GM10266 (cell line): ENCODE measurements at regions not wholly inside any gene's neighbourhood (a gene's known extent, or its start where the extent isn't known, plus 50 kb on each side); places are given as distances from the start of the nearest gene placed in this dataset.
"Not testable (repeated sequence)": the region's sequence is repeated elsewhere in the genome, so short reads cannot be mapped to it uniquely, and the experiment has no call there.

ENCODE experiments used
- DNase-seq: peaks from one replicate; pipeline ENCODE4 v3.0.0; 2012; ENCODE audit errors: extremely low spot score
- TF ChIP-seq, protein P1 (sequence below): IDR thresholded peaks from 2 replicates; pipeline ENCODE4 v1.5.1; 2012; ENCODE audit warnings: mild to moderate bottlenecking, low read depth; ENCODE audit not compliant: control insufficient read depth, insufficient read depth; ENCODE audit errors: missing control alignments

DNA sequence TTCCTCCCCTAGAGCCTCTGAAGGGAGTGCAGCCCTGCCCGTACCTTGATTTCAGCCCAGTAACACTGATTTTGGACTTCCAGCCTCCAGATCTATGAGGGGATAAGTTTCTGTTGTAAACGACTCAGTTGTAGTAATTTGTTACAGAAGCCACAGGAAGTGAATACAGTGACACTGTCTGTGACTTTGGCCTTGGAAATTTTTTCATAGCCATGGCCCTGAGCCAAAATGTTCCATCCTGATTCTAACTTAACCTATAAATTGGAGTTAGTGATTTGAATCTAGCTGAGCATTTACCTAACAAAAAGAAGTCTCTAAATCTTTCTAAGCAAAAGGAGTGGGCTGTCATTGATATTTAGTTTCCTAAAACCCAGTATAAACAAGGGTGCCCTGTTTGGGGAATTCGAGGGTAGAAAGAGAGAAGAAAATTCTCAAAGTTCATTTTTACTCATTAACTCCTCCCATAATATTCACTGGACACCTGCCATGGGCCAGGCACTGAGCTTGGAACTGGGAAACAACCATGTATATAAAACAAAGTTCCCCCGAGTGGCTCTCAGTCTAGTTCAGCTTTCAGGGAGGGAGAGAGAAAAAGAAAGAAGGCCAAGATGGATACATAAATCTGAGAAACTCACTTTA lies 162.3 kb downstream of the SKIDA1 start:
- TF ChIP-seq, protein P1, sequence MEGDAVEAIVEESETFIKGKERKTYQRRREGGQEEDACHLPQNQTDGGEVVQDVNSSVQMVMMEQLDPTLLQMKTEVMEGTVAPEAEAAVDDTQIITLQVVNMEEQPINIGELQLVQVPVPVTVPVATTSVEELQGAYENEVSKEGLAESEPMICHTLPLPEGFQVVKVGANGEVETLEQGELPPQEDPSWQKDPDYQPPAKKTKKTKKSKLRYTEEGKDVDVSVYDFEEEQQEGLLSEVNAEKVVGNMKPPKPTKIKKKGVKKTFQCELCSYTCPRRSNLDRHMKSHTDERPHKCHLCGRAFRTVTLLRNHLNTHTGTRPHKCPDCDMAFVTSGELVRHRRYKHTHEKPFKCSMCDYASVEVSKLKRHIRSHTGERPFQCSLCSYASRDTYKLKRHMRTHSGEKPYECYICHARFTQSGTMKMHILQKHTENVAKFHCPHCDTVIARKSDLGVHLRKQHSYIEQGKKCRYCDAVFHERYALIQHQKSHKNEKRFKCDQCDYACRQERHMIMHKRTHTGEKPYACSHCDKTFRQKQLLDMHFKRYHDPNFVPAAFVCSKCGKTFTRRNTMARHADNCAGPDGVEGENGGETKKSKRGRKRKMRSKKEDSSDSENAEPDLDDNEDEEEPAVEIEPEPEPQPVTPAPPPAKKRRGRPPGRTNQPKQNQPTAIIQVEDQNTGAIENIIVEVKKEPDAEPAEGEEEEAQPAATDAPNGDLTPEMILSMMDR, result no peak
- DNase-seq, result no peak

DNA sequence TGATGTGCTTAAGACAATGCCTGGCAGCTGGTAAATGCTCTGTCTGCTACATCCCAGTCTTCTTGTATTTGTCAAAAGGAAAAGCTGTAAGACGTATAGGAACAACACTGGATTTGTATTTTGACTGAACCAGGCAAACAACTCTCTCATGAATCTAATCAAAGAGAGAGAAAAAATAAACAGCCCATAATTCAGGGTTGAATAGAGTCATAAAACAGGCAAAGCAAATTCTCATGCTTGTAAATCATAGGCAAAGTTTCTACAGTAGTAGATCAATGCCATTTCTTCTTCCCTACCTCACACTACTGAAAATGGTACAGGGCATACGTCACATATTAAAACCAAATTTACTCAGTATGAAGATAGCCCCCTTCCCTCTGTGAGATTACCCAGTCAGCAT lies 166.3 kb downstream of the SKIDA1 start:
- TF ChIP-seq, protein P1, result no peak
- DNase-seq, result no peak

DNA sequence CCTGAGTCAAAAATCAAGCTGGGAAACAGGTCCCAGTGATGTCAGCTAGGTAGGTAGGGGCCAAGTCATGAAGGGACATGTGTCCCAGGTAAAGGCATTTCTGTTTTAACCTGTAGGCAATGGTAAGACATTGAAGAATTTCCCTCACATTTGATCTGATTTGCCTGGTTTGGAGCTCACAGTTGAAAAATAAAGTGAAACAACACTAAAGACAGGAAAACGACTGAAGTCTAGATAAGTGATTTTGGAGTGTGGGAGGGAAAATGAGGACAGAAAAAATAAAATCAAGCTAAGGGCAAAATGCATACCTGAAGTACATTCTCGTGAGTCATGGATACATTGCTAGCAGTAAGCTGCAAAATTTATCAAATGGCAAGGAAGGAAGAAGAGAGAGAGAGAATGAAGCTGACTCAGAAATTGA lies 169.9 kb downstream of the SKIDA1 start:
- no peak for DNase-seq
- TF ChIP-seq, protein P1, result no peak

DNA sequence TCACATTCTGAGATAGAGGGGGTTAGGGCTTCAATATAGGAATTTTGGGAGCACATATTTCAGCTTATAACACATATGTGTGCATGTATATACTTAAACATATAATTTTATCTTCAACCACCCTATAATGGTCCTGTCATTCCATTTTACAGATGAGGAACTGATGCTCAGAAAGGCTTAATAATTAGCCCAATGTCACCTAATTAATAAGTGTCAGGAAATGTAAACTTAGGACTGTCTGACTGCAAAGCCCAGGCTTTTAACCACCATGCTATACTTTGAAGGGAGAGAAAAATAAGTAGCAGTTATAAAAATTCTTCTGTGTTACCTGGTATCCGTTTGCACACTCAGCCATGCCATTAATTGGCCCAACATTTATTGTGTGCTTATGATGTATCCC lies 172.6 kb downstream of the SKIDA1 start:
- TF ChIP-seq, protein P1, result no peak
- no peak for DNase-seq

DNA sequence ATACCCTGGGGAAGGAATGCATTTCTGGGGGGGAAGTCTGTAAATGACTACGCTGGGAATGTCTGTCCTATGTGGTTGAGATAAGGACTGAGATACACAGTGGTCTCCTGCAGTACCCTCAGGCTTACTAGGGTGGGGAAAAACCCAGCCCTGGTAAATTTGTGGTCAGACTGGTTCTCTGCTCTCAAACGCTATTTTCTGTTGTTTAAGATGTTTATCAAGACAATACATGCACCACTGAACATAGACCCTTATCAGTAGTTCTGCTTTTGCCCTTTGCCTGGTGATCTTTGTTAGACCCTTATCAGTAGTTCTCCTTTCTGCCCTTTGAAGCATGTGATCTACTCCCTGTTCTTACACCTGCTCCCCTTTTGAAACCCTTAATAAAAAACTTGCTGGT lies 173.9 kb downstream of the SKIDA1 start:
- DNase-seq, result not testable (repeated sequence)

DNA sequence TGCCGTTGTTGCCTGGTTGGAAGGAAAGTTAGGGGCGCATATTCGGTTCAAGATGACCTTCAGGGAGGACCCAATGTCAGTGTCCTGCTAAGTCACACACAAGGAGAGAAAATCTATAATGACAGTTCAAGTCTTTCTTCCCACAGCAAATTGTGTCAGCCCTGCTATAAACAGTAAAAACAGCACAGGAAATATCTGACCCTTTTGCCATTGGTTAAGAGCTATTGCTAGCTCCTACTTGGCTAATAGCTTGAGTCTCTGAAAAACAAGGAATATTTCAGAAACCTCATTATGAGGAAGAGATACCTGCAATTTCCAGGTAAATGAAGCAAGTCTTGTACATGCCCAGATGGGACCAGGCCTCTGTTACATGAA lies 175.6 kb downstream of the SKIDA1 start:
- no peak for DNase-seq
- TF ChIP-seq, protein P1, result no peak

DNA sequence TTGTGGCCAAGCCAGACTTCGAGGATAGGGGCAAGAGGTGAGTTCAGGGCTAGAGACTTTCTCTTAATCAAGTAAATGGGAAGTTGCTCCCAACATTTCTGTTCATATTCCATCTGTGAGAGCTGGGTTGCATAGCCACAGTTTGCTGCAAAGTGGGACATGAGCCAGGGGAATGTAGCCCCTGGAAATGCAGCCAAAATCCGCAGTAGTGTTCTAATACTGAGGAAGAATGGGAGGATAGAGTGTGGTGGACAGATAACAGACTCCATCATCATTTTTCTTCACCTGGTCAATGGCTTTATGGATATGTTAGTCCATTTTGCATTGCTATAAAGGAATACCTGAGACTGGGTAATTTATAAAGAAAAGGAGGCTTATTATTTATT lies 177.7 kb downstream of the SKIDA1 start:
- TF ChIP-seq, protein P1, result no peak
- DNase-seq, result no peak
